BJ (cell line): ENCODE measurements at regions not wholly inside any gene's neighbourhood (a gene's known extent, or its start where the extent isn't known, plus 50 kb on each side); places are given as distances from the start of the nearest gene placed in this dataset.

Experiments
- CTCF ChIA-PET: fragments of 350-600 bp; formaldehyde crosslinking; extraction: SDS; loops from one replicate; lab custom pipeline; 2021; ENCODE audit warnings: antibody characterized with exemption, inconsistent platforms; lab: Yijun Ruan, JAX
- POLR2A ChIA-PET: fragments of 300-600 bp; sonication (Branson Sonifier 250); formaldehyde crosslinking; extraction: SDS; loops from one replicate; lab custom pipeline; 2021; ENCODE audit warnings: antibody characterized with exemption; lab: Charles Lee
- DNase-seq: peaks from one replicate; pipeline ENCODE4 v3.0.0-alpha.2; 2011; ENCODE audit warnings: low read depth
- H3K27me3 ChIP-seq: 2 replicates; pipeline ENCODE4 v1.6.0; 2011; ENCODE audit warnings: low read length; ENCODE audit not compliant: control insufficient read depth, insufficient read depth
- H3K36me3 ChIP-seq: 2 replicates; pipeline ENCODE4 v1.5.1; 2011; ENCODE audit warnings: low read length; ENCODE audit not compliant: control insufficient read depth, insufficient read depth
- H3K4me3 ChIP-seq: 2 replicates; pipeline ENCODE4 v1.5.1; 2011; ENCODE audit warnings: low read depth, mild to moderate bottlenecking, control low read depth, low read length
- CTCF ChIP-seq: IDR thresholded peaks from 2 replicates; pipeline ENCODE4 v1.5.1; 2011; ENCODE audit warnings: low read depth, mild to moderate bottlenecking, control low read depth, inconsistent platforms, low read length, moderate library complexity; ENCODE audit not compliant: insufficient read depth

GRCh38 chr6:170018936-170019817 is 267.8 kb downstream of the ERMARD start:
- H3K36me3 ChIP-seq: no peaks in the 10 kb centered on the region
- CTCF ChIA-PET: no interaction called here
- no peak for DNase-seq
- no peak overlapping the region for H3K4me3 ChIP-seq
- H3K27me3 ChIP-seq: no peaks in the 10 kb centered on the region; the same call in 1 of the 2 replicates
- no peak for TF ChIP-seq CTCF
- POLR2A ChIA-PET: no interaction called here

- CTCF ChIA-PET: no interaction called here
- no peak for DNase-seq
- H3K4me3 ChIP-seq: no peak overlapping the region
- TF ChIP-seq CTCF: no peak
- no peaks in the 10 kb centered on the region; the same call in 1 of the 2 replicates for H3K27me3 ChIP-seq
- no peaks in the 10 kb centered on the region for H3K36me3 ChIP-seq
- POLR2A ChIA-PET: no interaction called here
These were observed 267.1 kb downstream of the ERMARD start for GRCh38 chr6:170018422-170018935.

GRCh38 chr6:170017603-170018320 is 266.3 kb downstream of the ERMARD start:
- Histone ChIP-seq H3K4me3 (no peak overlapping the region), H3K27me3 (no peaks in the 10 kb centered on the region; the same call in 1 of the 2 replicates), H3K36me3 (no peaks in the 10 kb centered on the region)
- CTCF ChIA-PET: no interaction called here
- no peak for DNase-seq
- POLR2A ChIA-PET: no interaction called here
- no peak for TF ChIP-seq CTCF

DNA sequence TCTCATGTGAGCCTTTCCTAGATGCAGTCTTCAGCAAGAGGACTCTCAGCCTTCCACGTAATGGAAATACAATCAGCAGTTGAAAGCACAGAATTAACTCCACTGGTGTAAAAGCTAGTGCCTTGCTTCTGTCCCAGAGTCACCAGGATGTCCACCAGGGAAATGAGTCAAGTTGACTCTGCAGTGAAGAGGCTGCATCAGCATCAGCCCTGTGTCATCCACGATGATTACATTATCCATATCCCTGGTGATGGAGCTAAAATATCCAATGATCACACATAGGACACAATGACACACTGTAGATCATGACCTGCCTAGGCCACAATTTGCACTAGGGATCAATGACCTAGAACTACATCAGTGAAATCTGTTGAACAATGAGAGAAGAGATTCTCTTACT is 262.4 kb downstream of the ERMARD start:
- no peak for DNase-seq
- no peak for TF ChIP-seq CTCF

DNA sequence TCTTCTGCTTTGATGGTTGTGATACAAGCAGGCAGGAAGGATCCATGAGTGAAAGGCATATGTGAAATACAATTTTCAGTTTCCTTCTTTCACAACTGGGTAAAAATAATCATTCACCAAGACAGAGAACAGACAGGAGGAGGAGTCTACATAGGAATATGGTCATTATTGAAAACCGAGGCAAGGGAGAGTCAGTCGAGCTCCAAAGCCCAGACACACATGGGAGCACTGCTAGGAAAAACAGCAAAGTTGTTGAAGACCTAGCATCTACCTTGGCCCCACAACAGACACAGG is 260.6 kb downstream of the ERMARD start:
- H3K4me3 ChIP-seq: no peak overlapping the region
- no peaks in the 10 kb centered on the region for H3K27me3 ChIP-seq
- POLR2A ChIA-PET: no interaction called here
- CTCF ChIA-PET: no interaction called here
- TF ChIP-seq CTCF: no peak
- H3K36me3 ChIP-seq: no peaks in the 10 kb centered on the region
- DNase-seq: no peak

More for the DNA sequence above, 262.4 kb downstream of the ERMARD start:
- ChIA-PET CTCF (no interaction called here), POLR2A (no interaction called here)
- Histone ChIP-seq H3K36me3 (no peaks in the 10 kb centered on the region), H3K27me3 (no peaks in the 10 kb centered on the region), H3K4me3 (no peak overlapping the region)
